ENCODE measurements at regions not wholly inside any gene's neighbourhood (a gene's known extent, or its start where the extent isn't known, plus 50 kb on each side); places are given as distances from the start of the nearest gene placed in this dataset.
"Not testable (repeated sequence)": the region's sequence is repeated elsewhere in the genome, so short reads cannot be mapped to it uniquely, and the experiment has no call there.

DNA sequence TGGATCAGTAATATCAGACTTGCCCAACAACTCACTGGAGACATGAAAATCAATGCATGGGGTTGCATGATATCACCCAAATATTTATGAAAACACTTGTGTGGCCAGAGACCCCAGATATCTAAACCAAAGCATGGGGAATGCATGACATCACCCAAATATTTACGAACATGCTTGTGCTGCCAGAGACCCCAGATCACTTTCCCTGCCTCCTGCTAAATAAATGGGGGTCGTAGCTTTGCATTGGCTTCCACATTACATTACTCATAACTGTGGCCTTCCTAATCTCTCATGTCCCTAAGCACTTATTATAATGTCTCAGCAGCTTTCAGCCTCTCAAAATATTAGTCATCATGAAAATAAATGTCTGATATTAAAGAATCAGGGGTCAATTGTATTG lies 838.0 kb upstream of the DEFB115 start:
- H3K9me3 ChIP-seq (ENCODE audit: control insufficient read depth in 5 of 5, low read length in 5 of 5) = no peaks in the 10 kb centered on the region
- H3K36me3 ChIP-seq (ENCODE audit: control insufficient read depth in 5 of 5, insufficient read depth in 5 of 5, low read length in 5 of 5) = peaks cover 0 to 3% (median 0%) of the 10 kb centered on the region in 5 donors

DNA sequence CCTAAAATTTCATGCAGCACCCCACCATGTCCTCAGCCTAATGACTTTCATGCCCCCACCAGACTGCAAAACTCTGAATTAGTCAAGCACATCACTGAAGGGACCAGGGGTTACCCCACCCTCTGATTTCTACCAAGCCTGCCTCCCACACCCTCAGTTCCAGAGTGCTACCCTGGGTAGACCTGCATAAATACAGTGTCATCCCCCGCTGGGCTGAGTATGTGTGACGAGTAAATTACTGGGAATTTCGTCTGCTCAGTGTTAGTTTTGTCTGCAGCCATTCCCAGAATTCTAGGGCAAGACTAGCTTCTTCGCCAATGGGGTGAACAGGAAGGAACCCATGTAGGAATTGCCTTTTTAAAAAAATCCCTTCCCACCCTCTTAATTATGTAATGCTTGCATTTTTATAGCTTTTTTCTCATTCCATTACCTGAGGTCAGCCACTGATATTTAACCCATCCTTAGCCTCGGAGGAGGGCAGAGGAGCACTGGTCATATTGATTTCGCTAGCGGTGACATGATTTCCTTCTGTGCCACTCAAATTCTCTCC lies 837.5 kb upstream of the DEFB115 start:
- not testable (repeated sequence) for H3K9me3 ChIP-seq (ENCODE audit: control insufficient read depth in 5 of 5, low read length in 5 of 5); H3K36me3 ChIP-seq (ENCODE audit: control insufficient read depth in 5 of 5, insufficient read depth in 5 of 5, low read length in 5 of 5); H3K9ac ChIP-seq (ENCODE audit: low read length in 5 of 5); H3K4me3 ChIP-seq (ENCODE audit: low read depth in 1 of 5, low read length in 5 of 5); H3K27me3 ChIP-seq (ENCODE audit: control insufficient read depth in 5 of 5, insufficient read depth in 4 of 5, low read length in 5 of 5); H3K4me1 ChIP-seq (ENCODE audit: control insufficient read depth in 5 of 5, insufficient read depth in 5 of 5, low read length in 5 of 5); H3K27ac ChIP-seq (ENCODE audit: low read depth, low read length)

More for the DNA sequence above, 838.0 kb upstream of the DEFB115 start:
- no peaks in the 10 kb centered on the region for H3K27me3 ChIP-seq (ENCODE audit: control insufficient read depth in 5 of 5, insufficient read depth in 4 of 5, low read length in 5 of 5)
- no peaks in the 10 kb centered on the region for H3K4me1 ChIP-seq (ENCODE audit: control insufficient read depth in 5 of 5, insufficient read depth in 5 of 5, low read length in 5 of 5)
- no peak overlapping the region for H3K4me3 ChIP-seq (ENCODE audit: low read depth in 1 of 5, low read length in 5 of 5)
- H3K27ac ChIP-seq (ENCODE audit: low read depth, low read length) = no peak overlapping the region
- H3K9ac ChIP-seq (ENCODE audit: low read length in 5 of 5) = no peak overlapping the region

Measured in subcutaneous abdominal adipose tissue (tissue), 5 donors.